NCI-H2107 treated with DMSO at 0.1 percent for 48 hours (cell line): ENCODE measurements at regions not wholly inside any gene's neighbourhood (a gene's known extent, or its start where the extent isn't known, plus 50 kb on each side); places are given as distances from the start of the nearest gene placed in this dataset.
A peak's percentile ranks its signal among the peaks of the same experiment; 100 is the strongest.
"Not testable (repeated sequence)": the region's sequence is repeated elsewhere in the genome, so short reads cannot be mapped to it uniquely, and the experiment has no call there.

Experiments
- DNase-seq: peaks from one replicate; lab custom pipeline; 2025; ENCODE audit not compliant: unreplicated experiment; lab: John Stamatoyannopoulos, UW

- DNase-seq, result no peak
These were observed 264.6 kb upstream of the B3GALT2 start for GRCh38 chr1:193451001-193451400.

- DNase-seq, result no peak
These were observed 262.5 kb upstream of the B3GALT2 start for GRCh38 chr1:193448682-193449461.

GRCh38 chr1:193443886-193444285 is 257.5 kb upstream of the B3GALT2 start:
- no peak for DNase-seq

DNA sequence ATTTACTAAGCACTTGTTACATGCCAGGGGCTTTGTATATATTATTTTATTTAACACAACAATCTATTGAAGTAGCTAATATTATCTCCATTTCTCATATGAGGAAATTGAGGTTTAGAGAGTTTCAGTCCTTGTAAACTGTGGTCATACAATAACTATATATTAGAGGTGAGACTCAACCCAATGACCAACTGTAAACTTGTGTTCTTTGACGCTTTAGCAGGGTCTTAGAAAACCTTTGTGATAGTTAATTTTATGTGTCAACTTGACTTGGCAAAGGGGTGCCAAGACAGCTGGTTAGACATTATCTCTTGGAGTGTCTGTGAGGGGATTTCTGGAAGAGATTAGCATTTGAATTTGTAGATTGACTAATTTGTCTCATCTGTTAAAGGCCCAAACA is 252.4 kb upstream of the B3GALT2 start:
- DNase-seq, result no peak

DNA sequence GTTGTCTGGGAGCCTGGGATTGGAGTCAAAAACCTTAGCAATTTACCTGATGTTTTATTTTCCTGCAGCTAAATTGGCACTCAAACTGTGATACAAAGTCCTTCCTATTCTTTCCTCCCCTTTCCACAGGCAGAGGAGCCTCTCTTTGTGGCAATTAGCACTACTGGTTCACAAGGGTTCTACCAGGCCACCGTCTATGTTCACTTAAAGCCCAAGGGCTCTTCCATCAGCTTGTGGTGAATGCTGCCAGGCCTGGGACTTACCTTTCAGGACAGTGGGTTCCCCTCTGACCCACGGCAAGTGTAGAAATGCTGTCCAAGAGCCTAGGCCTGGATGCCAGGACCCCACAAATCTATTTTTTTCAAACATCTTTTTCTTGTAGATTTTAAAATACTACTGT is 251.9 kb upstream of the B3GALT2 start:
- no peak for DNase-seq

GRCh38 chr1:193437785-193438184 is 251.4 kb upstream of the B3GALT2 start:
- no peak for DNase-seq

- DNase-seq, result not testable (repeated sequence)
These were observed 250.9 kb upstream of the B3GALT2 start for GRCh38 chr1:193437333-193437732.

DNA sequence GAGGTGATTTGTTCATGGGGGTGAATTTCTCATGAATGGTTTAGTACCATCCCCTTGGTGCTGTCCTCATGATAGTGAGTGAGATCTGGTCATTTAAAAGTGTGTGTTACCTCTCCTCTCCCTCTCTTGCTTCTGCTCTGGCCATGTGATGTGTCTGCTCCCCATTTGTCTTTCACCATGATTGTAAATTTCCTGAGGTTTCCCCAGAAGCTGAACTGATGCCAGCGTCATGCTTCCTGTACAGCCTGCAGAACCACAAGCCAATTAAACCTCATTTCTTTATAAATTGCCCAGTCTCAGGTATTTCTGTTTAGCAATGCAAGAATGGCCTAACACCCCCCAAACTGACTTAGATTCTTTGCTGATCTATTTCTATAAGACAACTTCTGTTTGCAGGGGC is 249.4 kb upstream of the B3GALT2 start:
- DNase-seq, result no peak

DNA sequence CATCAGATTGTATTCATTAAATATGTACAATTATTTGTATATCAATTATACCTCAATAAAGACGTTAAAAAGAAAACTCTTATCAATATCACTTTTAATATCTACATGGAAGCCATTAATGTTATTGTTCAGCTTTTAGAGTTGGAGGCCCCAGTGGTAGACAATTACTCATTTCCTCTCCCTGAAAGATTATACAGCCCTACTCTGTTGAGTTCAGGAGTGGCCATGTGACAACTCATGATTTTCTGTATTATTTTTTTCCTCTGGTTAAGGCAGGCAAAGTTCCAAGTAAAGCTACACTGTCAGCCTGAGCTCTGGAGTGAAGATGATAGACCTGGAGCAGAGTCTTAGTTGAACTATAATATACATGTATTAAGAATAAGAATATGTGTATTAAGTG is 247.9 kb upstream of the B3GALT2 start:
- DNase-seq, result no peak

GRCh38 chr1:193433599-193433998 is 247.2 kb upstream of the B3GALT2 start:
- no peak for DNase-seq

GRCh38 chr1:193432979-193433587 is 246.7 kb upstream of the B3GALT2 start:
- DNase-seq, result no peak

DNA sequence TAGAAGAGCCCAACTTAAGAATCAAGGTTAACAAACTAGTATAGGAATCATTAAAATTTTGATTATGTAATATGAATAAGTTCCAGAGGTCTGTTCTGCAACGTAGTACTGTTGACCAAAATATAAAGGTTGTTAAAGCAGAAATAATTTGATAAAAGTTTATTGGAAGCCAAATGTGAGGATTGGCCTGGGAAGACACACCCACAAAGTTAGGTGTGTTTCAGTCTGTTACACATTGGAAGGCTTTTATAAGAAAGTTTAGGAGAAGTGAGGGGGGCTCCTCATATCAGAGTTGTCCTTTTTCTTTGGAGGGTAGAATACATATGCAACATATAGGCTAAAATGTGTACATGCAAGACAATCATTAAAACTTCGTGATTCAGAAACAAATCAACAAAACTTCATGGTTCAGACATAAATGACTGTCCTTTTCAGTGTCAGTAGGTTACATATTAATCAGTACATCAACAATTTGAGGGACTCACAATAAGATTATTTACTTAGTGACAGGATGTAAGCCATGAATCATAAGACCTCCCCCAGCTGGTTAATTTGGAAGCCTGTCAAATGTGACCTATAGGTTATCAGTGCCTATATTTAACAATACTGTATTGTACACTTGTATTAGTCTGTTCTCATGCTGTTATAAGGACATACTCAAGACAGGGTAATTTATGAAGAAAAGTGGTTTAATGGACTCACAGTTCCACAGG is 245.0 kb upstream of the B3GALT2 start:
- DNase-seq, result no peak

GRCh38 chr1:193427524-193427923 is 241.1 kb upstream of the B3GALT2 start:
- DNase-seq, result no peak

- no peak for DNase-seq
These were observed 239.6 kb upstream of the B3GALT2 start for GRCh38 chr1:193426061-193426460.

GRCh38 chr1:193421487-193421886 is 235.1 kb upstream of the B3GALT2 start:
- DNase-seq, result no peak

DNA sequence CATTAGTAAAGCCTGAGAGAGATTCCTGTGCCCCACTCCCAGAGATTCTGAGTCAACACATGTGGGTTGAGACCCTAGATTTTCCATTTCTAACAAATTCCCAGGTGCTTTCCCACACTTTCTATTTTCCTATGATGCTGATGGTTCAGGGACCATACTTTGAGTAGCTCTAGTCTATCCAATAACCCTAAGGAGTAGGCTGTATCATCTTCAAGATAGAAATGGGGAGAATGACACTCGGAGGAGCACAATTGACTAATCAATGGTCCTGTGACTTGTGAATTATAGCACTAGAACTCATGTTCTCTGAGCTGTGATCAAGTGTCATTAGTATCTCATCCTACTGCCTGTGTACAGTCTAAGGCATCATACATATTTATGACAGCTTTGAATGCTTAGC is 232.9 kb upstream of the B3GALT2 start:
- DNase-seq, result no peak

DNA sequence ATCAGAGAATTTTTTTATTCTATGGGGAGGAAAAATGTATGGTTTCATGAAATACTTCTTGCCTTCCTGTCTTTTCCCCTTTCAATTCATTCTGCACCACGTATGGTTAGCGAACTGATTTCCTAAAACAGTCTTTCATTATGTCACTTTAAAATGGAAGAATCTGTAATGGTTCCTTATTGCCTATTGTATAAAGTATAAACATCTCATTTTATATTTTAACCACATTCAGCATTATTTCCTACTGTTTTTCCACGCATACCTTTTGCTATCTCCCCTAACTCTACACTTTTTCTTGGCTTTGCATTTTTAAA is 232.3 kb upstream of the B3GALT2 start:
- no peak for DNase-seq

GRCh38 chr1:193417945-193418744 is 231.7 kb upstream of the B3GALT2 start:
- peak; percentile 34 for DNase-seq

DNA sequence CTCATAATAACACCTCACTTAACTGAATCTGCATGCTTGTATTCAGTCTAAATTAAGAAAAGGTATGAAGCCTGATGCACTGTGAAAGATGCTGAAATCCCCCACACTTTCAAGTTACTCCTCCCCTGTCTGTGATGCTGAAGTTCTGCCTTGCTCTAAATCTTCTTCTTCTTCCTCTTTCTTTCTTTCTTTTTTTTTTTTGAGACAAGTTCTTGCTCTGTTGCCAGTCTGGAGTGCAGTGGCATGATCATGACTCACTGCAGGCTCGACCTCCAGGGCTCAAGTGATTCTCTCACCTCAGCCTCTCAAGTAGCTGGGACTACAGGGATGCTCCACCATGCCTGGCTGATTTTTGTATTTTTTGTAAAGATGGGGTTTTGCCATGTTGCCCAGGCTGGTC is 231.0 kb upstream of the B3GALT2 start:
- no peak for DNase-seq

- DNase-seq, result no peak
These were observed 230.0 kb upstream of the B3GALT2 start for GRCh38 chr1:193416226-193417024.

GRCh38 chr1:193415256-193415655 is 228.8 kb upstream of the B3GALT2 start:
- no peak for DNase-seq
